Spleen (tissue), 11 donors: ENCODE measurements at regions not wholly inside any gene's neighbourhood (a gene's known extent, or its start where the extent isn't known, plus 50 kb on each side); places are given as distances from the start of the nearest gene placed in this dataset.

Source experiments
- DNase-seq: peaks from one replicate; pipeline ENCODE4 v3.0.0-alpha.2; 2020
- H3K27ac ChIP-seq, 8 donors: fragments of 200-600 bp; sonication (generic) in 7 of 8; 1 replicate in 4 of 8; 2 replicates in 4 of 8; pipeline versions ENCODE4 v1.5.0 to v1.8.0; 2016 to 2021; ENCODE audit warnings: inconsistent platforms in 4 of 8, mild to moderate bottlenecking in 4 of 8, moderate library complexity in 1 of 8
- H3K27me3 ChIP-seq, 7 donors: fragments of 200-600 bp; sonication (generic) in 6 of 7; replicated peaks in 1 of 7; 1 replicate in 4 of 7; 2 replicates in 3 of 7; pipeline versions ENCODE4 v1.5.0 to v1.8.0; 2016 to 2021; ENCODE audit warnings: inconsistent platforms in 3 of 7, mild to moderate bottlenecking in 1 of 7
- H3K36me3 ChIP-seq, 6 donors: fragments of 200-600 bp; sonication (generic) in 5 of 6; 1 replicate in 4 of 6; 2 replicates in 2 of 6; pipeline versions ENCODE4 v1.5.0 to v1.8.0; 2016 to 2021; ENCODE audit warnings: inconsistent platforms in 2 of 6
- H3K4me1 ChIP-seq, 6 donors: fragments of 200-600 bp; sonication (generic) in 5 of 6; 1 replicate in 3 of 6; 2 replicates in 3 of 6; pipeline versions ENCODE4 v1.5.0 to v1.8.0; 2016 to 2021; ENCODE audit warnings: inconsistent platforms in 3 of 6
- H3K4me3 ChIP-seq, 8 donors: fragments of 200-600 bp; sonication (generic) in 7 of 8; 1 replicate in 4 of 8; 2 replicates in 4 of 8; pipeline versions ENCODE4 v1.5.0 to v1.8.0; 2016 to 2021; ENCODE audit warnings: inconsistent platforms in 4 of 8, mild to moderate bottlenecking in 4 of 8, moderate library complexity in 2 of 8
- H3K9me3 ChIP-seq, 8 donors: fragments of 200-600 bp; sonication (generic) in 7 of 8; 1 replicate in 4 of 8; 2 replicates in 4 of 8; pipeline versions ENCODE4 v1.5.0 to v1.8.0; 2016 to 2021; ENCODE audit warnings: inconsistent platforms in 4 of 8
- POLR2A ChIP-seq, 3 donors: fragments of 450-650 bp; IDR thresholded peaks; one replicate each; pipeline ENCODE4 v1.5.1; 2017; ENCODE audit warnings: antibody characterized with exemption in 3 of 3, mild to moderate bottlenecking in 1 of 3
- POLR2AphosphoS5 ChIP-seq, 3 donors: sonication (generic); formaldehyde crosslinking; IDR thresholded peaks; one replicate each; pipeline ENCODE4 v1.5.1; 2017; ENCODE audit warnings: antibody characterized with exemption in 3 of 3
- WGBS, 5 donors: extraction: QIAGEN DNeasy Blood & Tissue Kit in 3 of 5; methylation state at CpG; one replicate each; pipeline versions ENCODE4 v1.1.5 to v1.1.7; 2013 to 2018; 5-methylcytosine and 5-hydroxymethylcytosine counted together
- intact Hi-C: fragments of 100-400 bp; cut with DNase I; formaldehyde crosslinking; loops from one replicate; pipeline ENCODE4 v1.15.0; 2023; ENCODE audit warnings: low total_unique reads
- TF ChIP-seq, protein P1 (sequence below), 11 experiments: fragments of 200-600 bp in 7 of 11; fragments of 450-650 bp in 4 of 11; sonication (generic) in 4 of 11; IDR thresholded peaks in 8 of 11; conservative IDR thresholded peaks in 3 of 11; 1 replicate in 7 of 11; 2 replicates in 4 of 11; pipeline versions ENCODE4 v1.4.0 to v1.8.0; 2016 to 2021; ENCODE audit warnings: antibody characterized with exemption in 11 of 11, inconsistent platforms in 4 of 11, mild to moderate bottlenecking in 1 of 11
- donor health status: healthy with polysubstance abuse.
- donor health status: DM: no; HTN: no; CAD: no; lungs with moderate emphysema.
- donor health status: DM: no; HTN: no; CAD: no.
- donor health status: Bipolar disorder and iron deficiency.
- donor health status: healthy.
- donor health status: DM: no; HTN: no; CAD: no.
- donor health status: DM: yes; HTN: yes; CAD: no.

- Histone ChIP-seq H3K27ac (no peak overlapping the region), H3K27me3 (no peaks in the 10 kb centered on the region), H3K9me3 (peaks cover 0 to 6% (median 0%) of the 10 kb centered on the region in 8 donors), H3K4me1 (no peaks in the 10 kb centered on the region), H3K4me3 (no peak overlapping the region), H3K36me3 (peaks cover 0 to 22% (median 0%) of the 10 kb centered on the region in 6 donors)
- DNase-seq: no peak
- 78 to 90% (median 86%) methylated on average over 3 of the region's 3 CpGs for WGBS, 5 donors
- TF ChIP-seq POLR2A (IDR thresholded peaks at IDR 0.05): no peak
- TF ChIP-seq, protein P1, sequence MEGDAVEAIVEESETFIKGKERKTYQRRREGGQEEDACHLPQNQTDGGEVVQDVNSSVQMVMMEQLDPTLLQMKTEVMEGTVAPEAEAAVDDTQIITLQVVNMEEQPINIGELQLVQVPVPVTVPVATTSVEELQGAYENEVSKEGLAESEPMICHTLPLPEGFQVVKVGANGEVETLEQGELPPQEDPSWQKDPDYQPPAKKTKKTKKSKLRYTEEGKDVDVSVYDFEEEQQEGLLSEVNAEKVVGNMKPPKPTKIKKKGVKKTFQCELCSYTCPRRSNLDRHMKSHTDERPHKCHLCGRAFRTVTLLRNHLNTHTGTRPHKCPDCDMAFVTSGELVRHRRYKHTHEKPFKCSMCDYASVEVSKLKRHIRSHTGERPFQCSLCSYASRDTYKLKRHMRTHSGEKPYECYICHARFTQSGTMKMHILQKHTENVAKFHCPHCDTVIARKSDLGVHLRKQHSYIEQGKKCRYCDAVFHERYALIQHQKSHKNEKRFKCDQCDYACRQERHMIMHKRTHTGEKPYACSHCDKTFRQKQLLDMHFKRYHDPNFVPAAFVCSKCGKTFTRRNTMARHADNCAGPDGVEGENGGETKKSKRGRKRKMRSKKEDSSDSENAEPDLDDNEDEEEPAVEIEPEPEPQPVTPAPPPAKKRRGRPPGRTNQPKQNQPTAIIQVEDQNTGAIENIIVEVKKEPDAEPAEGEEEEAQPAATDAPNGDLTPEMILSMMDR (IDR thresholded peaks at IDR 0.05 in 8 of 11, conservative IDR thresholded peaks at IDR 0.05 in 3 of 11): no peak
- no peak for TF ChIP-seq POLR2AphosphoS5 (IDR thresholded peaks at IDR 0.05)
- intact Hi-C loops: no loop called here
Measured at GRCh38 chr17:63376949-63377348, 69.2 kb downstream of the CYB561 start.

GRCh38 chr17:63378411-63379375 lies 67.4 kb downstream of the CYB561 start:
- Histone ChIP-seq H3K4me3 (no peak overlapping the region), H3K27me3 (no peaks in the 10 kb centered on the region), H3K27ac (no peak overlapping the region), H3K9me3 (peaks cover 0 to 6% (median 0%) of the 10 kb centered on the region in 8 donors), H3K36me3 (peaks cover 0 to 22% (median 0%) of the 10 kb centered on the region in 6 donors), H3K4me1 (no peaks in the 10 kb centered on the region)
- TF ChIP-seq POLR2AphosphoS5 (IDR thresholded peaks at IDR 0.05): no peak
- TF ChIP-seq POLR2A (IDR thresholded peaks at IDR 0.05): no peak
- TF ChIP-seq, protein P1 (IDR thresholded peaks at IDR 0.05 in 8 of 11, conservative IDR thresholded peaks at IDR 0.05 in 3 of 11): no peak
- 44 to 67% (median 57%) methylated on average over 3 of the region's 3 CpGs for WGBS, 5 donors
- intact Hi-C loops: no loop called here
- DNase-seq: no peak

DNA sequence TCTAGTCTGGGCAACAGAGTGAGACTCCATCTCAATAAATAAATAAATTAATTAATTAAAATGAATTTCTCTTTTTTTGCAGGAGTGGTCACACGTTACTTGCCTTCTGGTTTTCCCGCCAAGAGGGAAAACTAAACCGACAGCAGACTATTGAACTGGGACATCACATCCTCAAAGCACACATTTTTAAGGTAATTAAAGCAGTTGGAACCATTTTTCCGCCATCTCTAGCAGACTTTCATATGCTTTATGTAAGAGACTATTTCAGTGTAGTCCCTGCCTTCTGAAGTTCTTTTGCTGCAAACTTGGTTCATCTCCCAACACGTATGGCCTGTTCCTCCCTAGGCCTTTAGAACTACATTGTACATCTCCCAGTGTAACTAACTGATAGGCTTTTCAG lies 66.5 kb downstream of the CYB561 start:
- TF ChIP-seq POLR2AphosphoS5 (IDR thresholded peaks at IDR 0.05) (no peak), POLR2A (IDR thresholded peaks at IDR 0.05) (no peak)
- TF ChIP-seq, protein P1 (IDR thresholded peaks at IDR 0.05 in 8 of 11, conservative IDR thresholded peaks at IDR 0.05 in 3 of 11): no peak
- H3K4me3 ChIP-seq: no peak overlapping the region
- H3K27ac ChIP-seq: no peak overlapping the region
- peaks cover 0 to 6% (median 0%) of the 10 kb centered on the region in 8 donors for H3K9me3 ChIP-seq
- no peak for DNase-seq
- no peaks in the 10 kb centered on the region for H3K4me1 ChIP-seq
- peaks cover 0 to 22% (median 0%) of the 10 kb centered on the region in 6 donors for H3K36me3 ChIP-seq
- intact Hi-C loops: no loop called here
- WGBS, 5 donors: 76 to 94% (median 91%) methylated on average over 5 of the region's 5 CpGs
- H3K27me3 ChIP-seq: no peaks in the 10 kb centered on the region

DNA sequence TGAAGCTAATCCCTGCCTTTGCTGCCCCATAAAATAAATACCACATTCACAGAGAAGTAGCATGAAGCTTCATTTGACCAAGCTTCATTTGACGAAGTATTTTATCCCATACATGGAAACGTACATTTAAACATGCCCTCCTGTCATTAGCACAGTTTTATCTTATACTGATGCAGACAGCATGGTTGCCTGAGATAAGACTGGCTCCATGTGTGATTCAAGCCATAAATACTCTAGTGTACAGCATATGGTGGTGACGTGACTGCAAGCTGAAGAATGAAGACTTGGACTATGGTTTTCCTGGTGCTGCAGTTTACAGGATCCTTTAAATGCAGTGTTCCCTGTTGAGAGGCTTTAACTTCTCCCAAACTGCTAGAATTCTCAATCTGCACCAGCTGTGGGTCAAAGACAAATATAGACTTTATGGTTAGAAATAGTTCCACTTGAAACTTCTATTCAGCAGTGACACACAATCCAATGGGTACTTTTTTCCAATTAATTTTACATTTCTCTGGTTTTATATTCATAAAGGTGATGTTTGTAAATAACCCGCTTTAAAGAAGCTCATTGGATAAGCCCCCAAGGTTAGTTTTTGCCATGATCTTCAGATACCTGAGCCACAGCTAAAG lies 64.9 kb downstream of the CYB561 start:
- H3K36me3 ChIP-seq: peaks cover 0 to 22% (median 0%) of the 10 kb centered on the region in 6 donors
- 83 to 94% (median 86%) methylated on average over 4 of the region's 4 CpGs for WGBS, 5 donors
- intact Hi-C loops: no loop called here
- H3K9me3 ChIP-seq: peaks cover 0 to 6% (median 0%) of the 10 kb centered on the region in 8 donors
- no peaks in the 10 kb centered on the region for H3K27me3 ChIP-seq
- no peak for DNase-seq
- TF ChIP-seq POLR2AphosphoS5 (IDR thresholded peaks at IDR 0.05): no peak
- TF ChIP-seq POLR2A (IDR thresholded peaks at IDR 0.05): no peak
- TF ChIP-seq, protein P1 (IDR thresholded peaks at IDR 0.05 in 8 of 11, conservative IDR thresholded peaks at IDR 0.05 in 3 of 11): no peak
- H3K4me1 ChIP-seq: no peaks in the 10 kb centered on the region
- no peak overlapping the region for H3K4me3 ChIP-seq
- no peak overlapping the region for H3K27ac ChIP-seq
